ENCODE measurements at regions not wholly inside any gene's neighbourhood (a gene's known extent, or its start where the extent isn't known, plus 50 kb on each side); places are given as distances from the start of the nearest gene placed in this dataset.

- TF ChIP-seq CTCF (IDR thresholded peaks at IDR 0.05): no peak
- no peak for TF ChIP-seq POLR2A (IDR thresholded peaks at IDR 0.05)
- TF ChIP-seq EP300 (IDR thresholded peaks at IDR 0.05): no peak
Observed at GRCh38 chr20:22058746-22059145, 353.3 kb downstream of the PAX1 start.
